Left ventricle myocardium superior (tissue), 1 donor: ENCODE measurements at regions not wholly inside any gene's neighbourhood (a gene's known extent, or its start where the extent isn't known, plus 50 kb on each side); places are given as distances from the start of the nearest gene placed in this dataset.
"Not testable (repeated sequence)": the region's sequence is repeated elsewhere in the genome, so short reads cannot be mapped to it uniquely, and the experiment has no call there.

ENCODE experiments used
- ATAC-seq: fragments of 200-7000 bp; cut with Tn5 transposase; one replicate; pipeline ENCODE4 v1.9.1; 2020; ENCODE audit warnings: mild to moderate bottlenecking, moderate library complexity
- DNase-seq: peaks from one replicate; pipeline ENCODE4 v3.0.0-alpha.2; 2020
- intact Hi-C: fragments of 100-400 bp; cut with micrococcal nuclease; formaldehyde crosslinking; loops from one replicate; pipeline ENCODE4 v1.11.0; 2022
- donor health status: DM: no; HTN: yes; CAD: no; lungs with severe emphysema.

- ATAC-seq (no peak), DNase-seq (no peak)
- intact Hi-C loops: no loop called here
Observed at GRCh38 chr3:18538463-18539230, 113.5 kb upstream of the SATB1 start.

GRCh38 chr3:18533039-18533438 is 107.9 kb upstream of the SATB1 start:
- DNase-seq (no peak), ATAC-seq (no peak)
- intact Hi-C loops: no loop called here

DNA sequence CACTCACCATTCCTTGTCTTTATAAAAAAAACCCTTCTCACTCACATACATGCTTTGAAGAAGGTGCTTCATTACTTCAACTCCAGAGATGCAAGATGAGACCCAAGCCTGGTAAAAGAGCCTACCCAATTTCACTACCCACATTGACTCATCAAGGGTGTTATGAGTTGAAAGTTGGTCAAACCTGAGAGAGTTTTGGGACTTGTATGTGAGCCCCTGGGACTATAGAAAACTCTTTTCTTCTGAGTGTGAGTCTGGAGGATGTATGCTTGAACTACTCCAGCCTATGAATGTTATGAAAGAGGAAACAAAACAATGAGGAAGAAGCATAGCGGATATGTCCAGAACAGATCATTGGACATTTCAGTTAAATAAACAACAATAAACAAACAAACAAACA is 106.5 kb upstream of the SATB1 start:
- intact Hi-C loops: no loop called here
- DNase-seq: no peak
- ATAC-seq: no peak

- ATAC-seq (no peak), DNase-seq (no peak)
- intact Hi-C loops: no loop called here
Observed at GRCh38 chr3:18529631-18530030, 104.5 kb upstream of the SATB1 start.

DNA sequence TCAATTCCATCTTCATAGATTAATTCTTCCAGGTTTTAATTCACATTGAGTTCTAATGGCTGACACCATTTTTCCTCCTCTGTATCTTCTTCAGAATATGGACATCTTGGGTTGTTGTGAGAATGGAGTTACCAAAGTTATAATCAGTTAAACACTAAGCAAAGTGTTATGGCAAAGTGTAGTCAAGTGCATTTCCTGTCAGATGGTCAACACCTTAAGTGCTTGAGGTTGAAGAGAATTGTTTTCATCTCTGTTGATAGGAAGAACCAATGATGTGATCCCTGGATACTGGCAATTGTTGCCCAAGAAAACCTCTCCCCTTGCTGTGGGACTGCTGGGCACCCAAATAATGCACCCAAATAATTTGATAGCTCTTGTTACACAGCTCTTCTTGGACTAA is 102.6 kb upstream of the SATB1 start:
- intact Hi-C loops: no loop called here
- DNase-seq: no peak
- no peak for ATAC-seq

GRCh38 chr3:18526667-18527066 is 101.5 kb upstream of the SATB1 start:
- no peak for DNase-seq
- intact Hi-C loops: no loop called here
- no peak for ATAC-seq

DNA sequence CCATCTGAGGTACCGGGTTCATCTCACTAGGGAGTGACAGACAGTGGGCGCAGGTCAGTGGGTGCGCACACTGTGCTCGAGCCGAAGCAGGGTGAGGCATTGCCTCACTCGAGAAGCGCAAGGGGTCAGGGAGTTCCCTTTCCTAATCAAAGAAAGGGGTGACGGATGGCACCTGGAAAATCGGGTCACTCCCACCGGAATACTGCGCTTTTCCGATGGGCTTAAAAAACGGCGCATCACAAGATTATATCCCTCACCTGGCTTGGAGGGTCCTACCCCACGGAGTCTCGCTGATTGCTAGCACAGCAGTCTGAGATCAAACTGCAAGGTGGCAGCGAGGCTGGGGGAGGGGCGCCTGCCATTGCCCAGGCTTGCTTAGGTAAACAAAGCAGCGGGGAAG is 91.0 kb upstream of the SATB1 start:
- intact Hi-C loops, ATAC-seq, DNase-seq: not testable (repeated sequence)

DNA sequence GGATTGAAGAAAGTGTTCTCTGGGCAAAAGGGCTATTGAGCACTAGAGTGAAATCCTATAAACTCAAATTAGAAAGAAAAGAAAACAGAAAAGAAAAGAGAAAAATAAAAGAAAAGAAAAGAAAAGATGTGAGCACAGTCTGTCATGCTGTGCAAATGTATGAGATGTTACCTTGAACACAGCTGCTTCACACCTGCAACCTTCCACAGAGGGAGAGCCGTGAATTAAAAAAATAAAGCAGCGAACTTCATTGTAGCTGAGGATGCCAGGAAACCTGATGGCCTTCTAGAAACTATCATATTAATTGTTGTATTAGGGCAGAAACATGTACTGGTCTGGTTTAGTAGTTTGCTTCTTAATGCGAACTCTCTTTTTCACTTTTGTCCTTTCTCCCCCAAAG is 88.0 kb upstream of the SATB1 start:
- no peak for DNase-seq
- no peak for ATAC-seq
- intact Hi-C loops: no loop called here

- ATAC-seq: no peak
- intact Hi-C loops: no loop called here
- no peak for DNase-seq
Observed at GRCh38 chr3:18512007-18512406, 86.9 kb upstream of the SATB1 start.

DNA sequence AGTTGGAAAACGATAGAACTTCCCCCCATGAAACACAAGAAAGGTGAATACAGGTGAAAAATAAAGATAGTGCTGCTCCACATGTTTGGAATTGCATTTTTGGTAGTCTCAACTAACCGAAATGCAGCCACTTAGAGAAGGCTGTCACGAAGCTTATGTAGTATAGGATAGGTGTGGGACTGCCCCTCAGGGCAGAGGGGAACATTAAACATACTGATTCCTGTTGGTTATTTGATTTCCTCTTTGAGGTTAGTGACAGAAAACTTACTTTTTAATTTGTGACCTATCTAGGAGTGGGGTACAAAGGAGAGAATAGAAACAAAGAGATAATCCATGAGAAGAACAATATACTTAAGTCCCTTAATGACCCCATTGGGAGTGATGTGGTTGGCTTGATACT is 85.8 kb upstream of the SATB1 start:
- ATAC-seq (no peak), DNase-seq (no peak)
- intact Hi-C loops: no loop called here

DNA sequence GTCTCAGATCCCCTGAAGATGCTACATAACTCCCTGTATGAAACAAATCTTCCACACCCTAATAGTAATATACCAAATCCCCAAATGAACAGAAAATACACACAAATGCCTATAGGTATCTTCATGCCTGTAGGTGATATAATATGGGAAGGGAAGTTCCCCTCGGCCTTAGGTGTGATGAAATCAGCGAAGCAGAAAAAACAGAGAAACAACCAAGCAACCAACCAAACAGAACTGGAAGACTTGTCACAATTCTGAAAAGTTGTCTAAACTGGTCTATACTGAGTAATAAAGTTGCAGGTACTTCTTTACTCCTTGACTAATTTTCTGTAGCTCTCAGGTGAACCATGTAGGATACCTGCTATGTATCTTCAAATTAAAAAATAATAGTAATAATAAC is 82.2 kb upstream of the SATB1 start:
- intact Hi-C loops: no loop called here
- DNase-seq: no peak
- ATAC-seq: no peak

- intact Hi-C loops: no loop called here
- ATAC-seq: no peak
- DNase-seq: no peak
Observed at GRCh38 chr3:18505056-18505455, 79.9 kb upstream of the SATB1 start.

DNA sequence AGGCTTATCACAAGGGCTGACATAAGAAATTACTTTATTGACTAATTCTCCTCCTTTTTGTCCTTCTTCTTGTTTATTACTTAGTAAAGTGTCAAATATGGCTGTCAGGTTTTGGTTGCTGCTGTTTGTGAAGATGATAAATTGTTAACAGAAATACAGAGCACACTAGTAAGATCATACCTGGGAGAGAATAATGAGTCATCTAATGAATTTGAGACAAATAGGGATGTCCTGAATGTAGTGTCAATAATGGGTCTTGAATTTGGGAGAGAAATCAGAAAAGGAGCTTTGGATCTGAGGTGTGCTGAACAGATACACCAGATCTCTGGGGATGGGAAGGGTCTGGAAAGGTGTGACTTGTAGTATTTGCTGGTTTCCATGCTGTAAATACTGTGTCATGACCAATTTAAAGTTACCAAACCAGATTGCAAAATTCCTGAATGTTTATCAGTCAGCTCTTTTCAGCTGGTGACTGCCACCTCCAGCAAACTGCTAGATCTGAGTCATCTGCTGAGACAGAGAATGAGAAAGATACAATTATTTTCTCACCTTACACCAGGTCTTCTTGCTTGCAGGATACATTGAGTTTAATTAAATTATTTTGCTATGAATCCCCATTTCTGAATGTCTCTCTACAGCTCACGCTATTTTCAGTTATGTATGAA is 76.7 kb upstream of the SATB1 start:
- intact Hi-C loops: no loop called here
- ATAC-seq (no peak), DNase-seq (no peak)

DNA sequence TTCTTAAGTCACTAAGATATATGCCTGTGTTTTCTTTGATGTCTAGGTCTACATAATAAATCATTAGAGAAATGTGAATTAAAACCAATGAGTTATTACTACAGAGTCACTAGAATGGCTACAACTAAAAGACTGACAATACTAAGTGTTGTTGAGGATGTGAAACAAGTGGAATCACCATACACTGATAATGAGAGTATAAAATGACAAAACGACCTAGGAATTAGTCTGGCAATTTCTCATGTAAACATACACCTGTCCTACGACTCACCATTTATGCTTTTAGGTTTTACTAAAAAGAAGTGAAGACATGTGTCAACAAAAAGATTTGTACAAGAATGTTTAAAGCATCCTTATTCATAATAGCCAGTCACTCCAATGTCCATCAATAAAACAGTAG is 75.2 kb upstream of the SATB1 start:
- DNase-seq (no peak), ATAC-seq (no peak)
- intact Hi-C loops: no loop called here

GRCh38 chr3:18499301-18499700 is 74.2 kb upstream of the SATB1 start:
- DNase-seq (no peak), ATAC-seq (no peak)

DNA sequence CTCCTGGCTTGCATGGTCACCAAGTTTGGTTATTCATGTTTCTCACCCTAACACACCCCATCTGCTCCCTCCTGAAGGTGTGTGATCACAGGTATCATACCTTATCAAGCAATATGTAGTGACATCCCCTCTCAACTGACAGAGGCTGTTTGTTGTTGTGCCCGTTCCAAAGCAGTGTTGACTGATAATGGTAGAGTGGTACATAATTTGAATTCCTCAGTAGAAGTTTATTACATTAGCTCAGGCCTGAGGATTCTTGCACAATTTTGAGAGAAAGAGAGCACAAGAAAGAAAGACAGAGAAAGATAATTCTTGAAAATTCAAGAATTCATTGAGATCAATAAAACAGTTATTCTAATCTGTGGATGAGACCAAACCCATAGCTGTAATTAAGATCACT is 69.1 kb upstream of the SATB1 start:
- intact Hi-C loops: no loop called here
- no peak for DNase-seq

More at GRCh38 chr3:18499301-18499700, 74.2 kb upstream of the SATB1 start:
- intact Hi-C loops: no loop called here

GRCh38 chr3:18489939-18490338 is 64.8 kb upstream of the SATB1 start:
- intact Hi-C loops: no loop called here
- ATAC-seq: no peak
- DNase-seq: no peak

More for the DNA sequence above, 69.1 kb upstream of the SATB1 start:
- ATAC-seq: no peak

GRCh38 chr3:18483226-18483625 is 58.1 kb upstream of the SATB1 start:
- intact Hi-C loops: no loop called here
- DNase-seq (no peak), ATAC-seq (no peak)

- intact Hi-C loops: no loop called here
- no peak for ATAC-seq
- no peak for DNase-seq
Observed at GRCh38 chr3:18481946-18482548, 56.9 kb upstream of the SATB1 start.

GRCh38 chr3:18477620-18478019 is 52.5 kb upstream of the SATB1 start:
- intact Hi-C loops: no loop called here
- ATAC-seq (no peak), DNase-seq (no peak)
